ENCODE measurements at regions not wholly inside any gene's neighbourhood (a gene's known extent, or its start where the extent isn't known, plus 50 kb on each side); places are given as distances from the start of the nearest gene placed in this dataset.

- TF ChIP-seq CTCF (conservative IDR thresholded peaks at IDR 0.05): no peak
- TF ChIP-seq ZFX (IDR thresholded peaks at IDR 0.05): no peak
Observed at GRCh38 chr9:86464242-86464641, 110.0 kb upstream of the TUT7 start.
